ENCODE measurements at regions not wholly inside any gene's neighbourhood (a gene's known extent, or its start where the extent isn't known, plus 50 kb on each side); places are given as distances from the start of the nearest gene placed in this dataset.
"Not testable (repeated sequence)": the region's sequence is repeated elsewhere in the genome, so short reads cannot be mapped to it uniquely, and the experiment has no call there.

DNA sequence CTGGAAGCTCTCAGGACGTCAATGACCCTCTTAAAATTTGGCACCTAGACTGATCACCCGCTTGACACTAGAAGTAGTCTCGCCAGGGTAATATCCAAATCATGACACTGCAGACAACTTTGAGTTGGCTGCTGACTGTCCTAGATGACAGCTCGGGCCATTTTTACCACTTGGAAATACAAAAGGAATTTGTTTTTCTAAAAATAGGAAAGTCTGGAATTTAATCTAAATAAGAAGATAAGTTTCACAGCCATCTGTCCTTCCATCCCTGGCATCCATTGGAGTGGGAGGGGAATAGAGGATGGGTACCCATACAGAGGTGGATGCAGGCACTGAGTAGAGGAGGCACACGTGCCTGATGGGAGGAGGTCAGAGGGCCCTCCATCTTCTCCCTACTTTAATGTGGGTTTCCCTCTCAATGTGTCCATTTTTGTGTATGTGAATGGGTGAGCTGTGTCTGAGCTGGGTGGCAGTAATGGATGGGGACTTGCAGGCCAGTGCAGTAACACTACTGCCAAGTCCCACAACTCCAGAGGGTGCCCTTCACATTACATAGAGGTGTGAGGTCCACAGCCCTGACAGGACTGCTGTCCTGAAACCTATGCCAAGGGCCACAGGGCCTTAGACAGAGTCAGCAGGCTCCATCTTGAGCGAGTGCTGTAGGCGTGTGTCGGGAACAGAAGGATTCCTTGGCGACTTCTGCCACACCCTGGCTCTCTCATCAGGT, 104.8 kb upstream of the IPO9 start:
- no peak for DNase-seq (ENCODE audit: low read depth, low spot score)

DNA sequence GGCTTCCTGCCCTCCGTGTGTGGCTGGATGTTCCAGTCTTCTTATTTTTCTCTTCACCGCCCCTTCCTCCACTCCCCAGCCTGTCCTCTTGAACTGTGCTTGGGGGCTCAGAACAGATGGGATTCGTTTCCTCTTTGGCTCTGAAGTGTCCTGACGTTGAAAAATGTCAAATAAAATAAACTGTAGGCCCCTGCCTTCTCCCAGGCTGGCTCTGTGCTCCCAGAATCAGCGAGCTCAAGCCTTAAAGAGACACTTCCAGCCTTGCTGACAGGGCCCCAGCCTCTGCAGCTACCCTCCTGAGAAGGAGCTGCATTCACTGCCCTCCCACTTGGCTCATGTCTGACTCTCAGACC, 104.2 kb upstream of the IPO9 start:
- DNase-seq (ENCODE audit: low read depth, low spot score) = no peak

- no peak for DNase-seq (ENCODE audit: low read depth, low spot score)
Observed at GRCh38 chr1:201726700-201727099, 102.3 kb upstream of the IPO9 start.

DNA sequence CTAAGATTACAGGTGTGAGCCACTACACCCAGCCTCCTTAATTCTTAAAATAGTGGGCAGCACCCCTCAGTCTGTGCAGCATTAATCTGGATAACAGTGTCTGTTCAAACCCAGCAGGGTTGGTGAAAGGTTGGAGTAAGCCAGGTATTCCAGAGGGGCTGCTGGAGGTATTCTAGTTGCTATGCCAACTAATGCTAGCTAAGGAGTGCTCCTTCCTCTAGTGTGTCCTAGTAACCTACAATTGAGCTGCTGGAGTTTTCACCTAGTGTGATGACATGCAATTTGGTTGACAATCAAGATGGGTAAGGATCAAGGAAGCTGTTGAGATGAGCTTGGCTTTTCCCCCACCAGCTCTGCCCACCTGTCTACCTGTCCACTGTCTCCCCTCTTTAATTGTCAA, 100.2 kb upstream of the IPO9 start:
- DNase-seq (ENCODE audit: low read depth, low spot score) = no peak

DNA sequence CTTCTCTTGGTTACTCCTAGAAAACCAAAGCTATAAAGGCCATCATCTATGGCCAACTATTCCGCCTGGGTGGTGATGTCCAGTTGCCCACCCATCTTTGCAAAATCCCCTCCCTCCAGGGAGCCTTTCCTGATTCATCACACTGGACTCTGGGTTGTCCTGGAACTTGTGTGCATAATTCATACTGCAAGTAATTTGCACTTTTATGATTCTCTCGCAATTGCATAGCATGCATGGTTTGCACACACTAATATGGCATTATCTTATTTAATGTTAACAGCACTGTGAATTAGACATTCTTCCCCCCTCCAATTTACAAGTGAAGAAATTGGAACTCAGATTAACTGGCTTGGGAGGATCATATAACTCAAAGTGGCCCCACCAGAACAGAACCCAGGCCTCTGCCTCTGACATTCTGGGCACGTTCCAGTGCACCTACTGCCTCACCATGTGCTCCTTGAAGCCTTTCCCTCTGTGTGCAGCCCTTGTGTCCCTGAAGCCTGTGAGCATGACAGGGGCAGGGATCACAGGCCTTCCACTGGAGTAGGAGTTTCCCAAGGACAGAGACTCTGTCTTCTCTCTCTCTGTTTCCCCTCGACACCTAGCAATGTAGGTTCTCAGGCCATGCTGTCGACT, 98.9 kb upstream of the IPO9 start:
- no peak for DNase-seq (ENCODE audit: low read depth, low spot score)

DNA sequence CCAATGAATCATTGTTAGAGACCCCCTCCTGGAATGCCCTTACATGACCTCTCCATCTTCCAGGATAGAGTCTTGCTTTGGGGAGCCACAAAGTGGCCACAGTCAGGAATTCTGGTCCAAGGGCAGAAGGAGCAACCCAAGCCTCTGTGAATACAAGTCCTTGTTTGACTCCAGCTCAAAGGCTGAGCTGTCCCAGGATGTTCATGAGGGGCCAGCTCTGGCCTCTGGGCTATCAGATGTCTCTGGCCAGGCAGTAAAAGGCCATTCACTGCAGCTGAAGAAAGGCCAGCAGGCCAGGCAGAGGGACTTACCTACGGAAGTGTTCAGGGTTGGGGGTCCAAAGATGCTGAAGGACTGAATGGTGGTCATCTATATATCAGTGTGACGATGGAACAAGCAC, 98.3 kb upstream of the IPO9 start:
- DNase-seq (ENCODE audit: low read depth, low spot score) = no peak

DNA sequence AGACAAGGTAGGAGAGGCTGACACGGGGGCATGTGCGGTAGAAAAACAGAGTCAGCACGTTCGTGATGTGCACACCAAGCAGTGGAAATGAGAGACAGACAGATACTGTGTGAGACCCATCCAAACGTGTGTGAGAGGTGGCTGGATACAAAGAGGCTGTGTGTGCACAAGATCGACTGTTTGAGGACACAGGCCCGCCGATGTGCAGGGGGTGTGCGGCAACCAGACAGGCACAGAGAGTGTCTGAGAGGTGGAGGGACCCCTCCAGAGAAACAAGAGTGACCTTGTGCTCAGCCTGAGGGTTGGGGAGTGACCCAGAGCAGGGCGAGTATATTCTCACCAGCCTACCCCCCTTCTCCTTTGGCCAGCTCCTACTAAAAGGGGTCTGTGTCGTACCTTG, 97.8 kb upstream of the IPO9 start:
- DNase-seq (ENCODE audit: low read depth, low spot score) = no peak

GRCh38 chr1:201731592-201731991, 97.4 kb upstream of the IPO9 start:
- no peak for DNase-seq (ENCODE audit: low read depth, low spot score)

GRCh38 chr1:201732351-201732750, 96.6 kb upstream of the IPO9 start:
- no peak for DNase-seq (ENCODE audit: low read depth, low spot score)

- DNase-seq (ENCODE audit: low read depth, low spot score) = not testable (repeated sequence)
Observed at GRCh38 chr1:201734221-201734620, 94.7 kb upstream of the IPO9 start.

GRCh38 chr1:201734786-201735185, 94.2 kb upstream of the IPO9 start:
- no peak for DNase-seq (ENCODE audit: low read depth, low spot score)

DNA sequence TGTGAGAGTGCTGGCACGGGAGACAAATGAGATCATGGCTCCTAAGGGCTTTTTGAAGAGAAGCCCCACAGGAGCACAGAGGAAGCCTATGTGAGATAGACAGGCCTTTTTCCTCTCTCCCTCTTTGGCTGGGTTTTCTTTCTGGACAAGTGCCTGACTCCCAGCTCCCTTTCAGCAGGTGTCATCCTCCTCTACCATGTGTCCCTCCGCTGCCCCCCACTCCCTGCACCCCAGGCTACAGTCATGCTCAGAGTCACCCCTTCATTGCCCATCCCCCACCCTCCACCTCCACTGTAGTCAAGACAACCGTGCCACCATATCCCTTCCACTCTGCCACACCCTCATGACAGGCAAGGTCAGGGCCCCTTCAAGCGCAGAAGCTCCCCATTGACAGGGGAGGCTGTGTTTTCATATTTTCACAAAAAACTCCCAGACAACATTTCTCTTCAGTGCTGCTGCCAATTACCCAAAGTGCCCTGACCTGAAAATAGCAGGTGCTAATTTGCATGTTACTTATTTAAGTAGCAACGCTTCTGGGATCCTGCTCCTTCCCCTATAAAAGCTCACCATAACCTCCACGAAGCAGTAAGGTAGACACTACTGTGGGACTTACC, 92.1 kb upstream of the IPO9 start:
- no peak for DNase-seq (ENCODE audit: low read depth, low spot score)

DNA sequence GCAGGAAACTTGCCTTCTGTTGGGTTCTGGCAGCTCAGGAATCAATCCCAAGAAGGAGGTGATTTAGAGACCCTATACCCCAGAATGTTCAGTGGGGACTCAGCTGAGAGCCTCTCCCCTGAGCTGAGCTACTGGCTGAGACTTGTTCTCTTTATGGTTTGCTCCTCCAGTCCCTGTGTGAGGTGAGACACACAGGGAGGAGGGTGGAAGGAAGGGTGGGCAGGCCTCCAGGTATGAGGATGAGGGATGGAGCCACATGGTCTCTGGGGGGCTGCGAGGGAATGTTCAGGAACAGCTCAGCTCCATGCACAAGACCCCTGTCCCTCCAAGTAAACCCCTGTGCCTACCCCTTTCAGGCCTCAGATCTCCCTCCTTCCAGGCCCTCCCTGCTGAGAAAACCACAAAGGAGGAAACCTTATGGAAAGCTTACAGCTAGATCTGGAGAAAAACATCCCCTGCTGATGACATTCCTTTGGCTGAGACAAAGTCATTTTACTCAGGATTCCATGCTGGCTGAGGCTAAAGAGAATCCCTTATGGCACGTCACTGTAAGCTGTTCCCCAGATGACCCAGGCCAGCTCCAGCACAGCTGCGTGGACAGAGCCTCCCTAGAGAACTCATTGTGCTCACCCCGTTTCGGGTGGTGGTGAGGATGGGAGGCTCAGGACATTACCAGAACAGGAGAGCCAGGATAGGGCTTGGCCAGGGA, 91.5 kb upstream of the IPO9 start:
- no peak for DNase-seq (ENCODE audit: low read depth, low spot score)

DNA sequence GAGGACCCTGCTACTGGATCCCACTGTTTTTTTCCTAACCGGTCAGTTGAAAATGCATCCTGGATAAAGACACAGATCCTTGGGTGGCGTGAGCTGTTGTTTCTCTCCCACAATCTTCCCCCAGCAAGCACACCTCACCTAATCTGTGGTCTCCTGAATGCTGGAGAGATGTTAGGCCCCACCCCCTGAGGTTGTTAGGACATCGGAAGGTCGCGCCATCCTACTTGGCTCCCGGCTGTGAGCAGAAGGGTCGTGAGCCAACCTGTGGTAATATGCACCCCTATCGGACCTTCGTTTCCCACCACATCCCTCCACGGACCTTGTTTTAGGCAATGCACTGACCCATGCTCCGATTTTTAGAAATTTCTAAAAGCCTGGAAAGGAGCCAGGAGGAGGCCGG, 89.9 kb upstream of the IPO9 start:
- DNase-seq (ENCODE audit: low read depth, low spot score) = no peak

- no peak for DNase-seq (ENCODE audit: low read depth, low spot score)
Observed at GRCh38 chr1:201739492-201740085, 89.4 kb upstream of the IPO9 start.

DNA sequence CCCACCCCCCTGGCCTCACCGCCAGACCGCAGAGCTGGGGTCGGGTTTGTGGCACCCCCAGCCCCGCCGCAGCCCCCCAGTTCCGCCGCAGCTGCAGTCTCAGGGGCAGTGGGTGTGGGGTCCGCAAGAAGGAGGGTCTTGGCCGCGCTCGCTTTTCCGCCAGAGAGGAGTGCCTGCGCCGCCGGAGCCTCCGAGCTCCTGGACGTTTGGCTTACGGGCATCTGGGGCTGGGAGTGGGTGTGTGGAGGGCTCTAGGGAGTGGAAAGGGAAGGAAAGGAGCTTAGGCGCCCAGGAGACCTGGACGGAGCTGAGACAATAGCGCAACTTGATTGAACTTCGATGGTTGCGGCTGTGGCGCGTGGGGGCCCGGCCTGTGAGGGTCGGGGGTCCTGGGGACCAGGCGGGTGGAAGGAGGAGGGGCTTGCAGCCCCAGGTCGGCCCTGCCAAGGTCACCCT, 88.8 kb upstream of the IPO9 start:
- DNase-seq (ENCODE audit: low read depth, low spot score) = no peak

- DNase-seq (ENCODE audit: low read depth, low spot score) = no peak
Observed at GRCh38 chr1:201740670-201741111, 88.3 kb upstream of the IPO9 start.

DNA sequence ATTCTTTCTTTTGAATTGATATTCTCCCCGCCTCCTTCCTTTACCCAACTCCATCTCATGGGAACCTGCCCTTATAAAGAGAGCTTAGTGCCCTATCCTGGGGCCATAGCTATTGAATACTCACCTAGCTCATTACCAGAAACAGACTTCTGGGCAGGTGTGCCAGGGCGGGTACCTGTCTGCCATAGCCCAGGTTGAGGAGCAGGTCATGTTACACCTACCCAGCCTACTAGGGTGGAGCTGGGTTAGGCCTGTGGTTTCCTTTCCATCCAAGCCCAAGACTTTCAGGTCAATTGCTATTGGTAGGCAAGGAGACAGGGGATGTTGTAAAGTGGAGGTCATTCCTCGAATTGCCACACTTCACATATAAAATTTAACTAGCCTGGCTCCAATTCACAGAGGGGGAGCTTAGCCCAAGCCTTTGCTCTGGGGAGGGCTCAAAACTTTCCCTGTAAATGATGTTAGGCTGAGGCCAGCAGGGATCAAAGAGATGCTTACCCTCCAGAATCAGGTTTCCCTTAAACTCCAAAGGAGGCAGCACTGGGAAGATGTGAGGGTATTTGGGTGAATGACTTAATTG, 87.1 kb upstream of the IPO9 start:
- DNase-seq (ENCODE audit: low read depth, low spot score) = no peak

DNA sequence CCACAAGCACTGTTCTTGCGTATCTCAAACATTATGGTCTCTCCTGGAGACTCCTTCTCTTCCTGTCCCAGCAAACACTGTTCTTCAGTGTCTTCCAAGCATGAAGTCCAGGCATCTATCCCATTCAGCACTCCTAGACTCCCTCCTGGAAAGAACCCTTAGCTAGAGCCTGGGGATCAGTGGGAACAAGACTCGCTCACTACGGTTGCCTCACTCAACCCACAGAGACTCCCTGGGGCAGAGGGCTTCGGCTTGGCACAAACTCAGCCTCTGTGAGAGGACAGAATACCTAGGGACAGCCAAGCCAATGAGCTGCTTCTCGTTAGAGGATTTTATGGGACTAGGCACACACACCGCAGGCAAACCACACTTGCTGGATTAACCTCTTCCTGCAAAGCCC, 86.5 kb upstream of the IPO9 start:
- no peak for DNase-seq (ENCODE audit: low read depth, low spot score)

DNA sequence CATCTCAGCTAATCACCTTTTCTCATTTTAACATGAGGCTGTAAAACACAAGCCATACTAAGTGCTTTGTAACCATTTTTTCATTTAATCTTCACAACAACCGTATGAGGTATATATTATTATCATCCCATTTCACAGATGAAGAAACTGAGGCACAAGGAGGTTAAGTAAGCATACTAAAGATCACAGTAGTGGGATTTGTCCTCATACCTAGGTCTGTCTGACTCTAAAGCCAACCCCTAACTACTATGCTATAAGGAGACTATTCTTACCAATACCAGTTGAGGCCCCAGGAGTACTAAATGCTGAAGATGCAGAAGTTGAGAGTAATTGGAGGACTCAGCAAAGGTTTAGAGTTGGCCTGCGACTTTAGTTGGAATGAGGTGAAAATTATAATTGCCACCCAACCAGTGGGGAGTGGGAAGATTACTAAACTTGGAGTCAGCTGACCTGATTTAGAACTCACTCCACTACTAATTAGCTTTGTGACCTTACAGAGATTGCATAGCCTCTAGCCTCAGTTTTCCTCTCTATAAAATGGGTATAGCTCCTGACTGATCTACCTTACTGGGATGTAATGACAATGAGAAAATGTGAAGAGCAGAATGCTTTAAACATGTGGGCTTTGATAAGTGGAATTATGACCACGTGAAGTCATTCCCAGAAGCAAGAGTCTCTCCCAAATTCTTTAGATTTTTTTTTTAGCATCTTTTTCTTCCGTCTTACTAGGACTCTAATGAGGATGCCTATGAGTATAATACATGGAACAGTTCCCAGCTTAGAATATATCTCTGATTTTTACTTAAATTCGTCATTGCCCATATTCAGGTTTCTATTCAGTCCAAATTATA, 85.8 kb upstream of the IPO9 start:
- no peak for DNase-seq (ENCODE audit: low read depth, low spot score)

GRCh38 chr1:201745023-201745422, 83.9 kb upstream of the IPO9 start:
- no peak for DNase-seq (ENCODE audit: low read depth, low spot score)
